Mesothelial cell of epicardium (in vitro differentiated cells): ENCODE measurements at regions not wholly inside any gene's neighbourhood (a gene's known extent, or its start where the extent isn't known, plus 50 kb on each side); places are given as distances from the start of the nearest gene placed in this dataset.

Experiments
- DNase-seq, 2 experiments: peaks; one replicate each; pipeline ENCODE4 v3.0.0; 2021; ENCODE audit warnings: low spot score in 2 of 2; ENCODE audit not compliant: unreplicated experiment in 2 of 2
- H3K27ac Mint-ChIP-seq: 2 replicates; pipeline ENCODE4 v1.8.0; 2021; ENCODE audit warnings: mixed read lengths
- H3K27me3 Mint-ChIP-seq: 2 replicates; pipeline ENCODE4 v1.8.0; 2021; ENCODE audit warnings: low read depth, mixed read lengths
- H3K36me3 Mint-ChIP-seq: 2 replicates; pipeline ENCODE4 v1.8.0; 2021; ENCODE audit warnings: mixed read lengths
- H3K4me1 Mint-ChIP-seq: 2 replicates; pipeline ENCODE4 v1.8.0; 2021; ENCODE audit warnings: mixed read lengths
- H3K4me3 Mint-ChIP-seq: 2 replicates; pipeline ENCODE4 v1.8.0; 2021; ENCODE audit warnings: mild to moderate bottlenecking, moderate library complexity, mixed read lengths
- H3K9me3 Mint-ChIP-seq: 2 replicates; pipeline ENCODE4 v1.8.0; 2021; ENCODE audit warnings: mixed read lengths
- TF ChIP-seq, protein P1 (sequence below): fragments of 200-600 bp; sonication (generic); IDR thresholded peaks from one replicate; pipeline ENCODE4 v1.5.0; 2021; ENCODE audit warnings: antibody characterized with exemption; ENCODE audit not compliant: unreplicated experiment

GRCh38 chr12:23055004-23055403 lies 430.0 kb downstream of the ETNK1 start:
- TF ChIP-seq, protein P1, sequence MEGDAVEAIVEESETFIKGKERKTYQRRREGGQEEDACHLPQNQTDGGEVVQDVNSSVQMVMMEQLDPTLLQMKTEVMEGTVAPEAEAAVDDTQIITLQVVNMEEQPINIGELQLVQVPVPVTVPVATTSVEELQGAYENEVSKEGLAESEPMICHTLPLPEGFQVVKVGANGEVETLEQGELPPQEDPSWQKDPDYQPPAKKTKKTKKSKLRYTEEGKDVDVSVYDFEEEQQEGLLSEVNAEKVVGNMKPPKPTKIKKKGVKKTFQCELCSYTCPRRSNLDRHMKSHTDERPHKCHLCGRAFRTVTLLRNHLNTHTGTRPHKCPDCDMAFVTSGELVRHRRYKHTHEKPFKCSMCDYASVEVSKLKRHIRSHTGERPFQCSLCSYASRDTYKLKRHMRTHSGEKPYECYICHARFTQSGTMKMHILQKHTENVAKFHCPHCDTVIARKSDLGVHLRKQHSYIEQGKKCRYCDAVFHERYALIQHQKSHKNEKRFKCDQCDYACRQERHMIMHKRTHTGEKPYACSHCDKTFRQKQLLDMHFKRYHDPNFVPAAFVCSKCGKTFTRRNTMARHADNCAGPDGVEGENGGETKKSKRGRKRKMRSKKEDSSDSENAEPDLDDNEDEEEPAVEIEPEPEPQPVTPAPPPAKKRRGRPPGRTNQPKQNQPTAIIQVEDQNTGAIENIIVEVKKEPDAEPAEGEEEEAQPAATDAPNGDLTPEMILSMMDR = no peak
- no peaks in the 10 kb centered on the region for H3K4me1 Mint-ChIP-seq
- H3K36me3 Mint-ChIP-seq = no peaks in the 10 kb centered on the region
- DNase-seq = no peak
- no peak overlapping the region for H3K4me3 Mint-ChIP-seq
- peaks cover 4% of the 10 kb centered on the region for H3K9me3 Mint-ChIP-seq
- peaks cover 10% of the 10 kb centered on the region for H3K27me3 Mint-ChIP-seq
- H3K27ac Mint-ChIP-seq = no peak overlapping the region

- Mint-ChIP-seq H3K9me3 (peaks cover 4% of the 10 kb centered on the region), H3K27ac (no peak overlapping the region), H3K4me3 (no peak overlapping the region), H3K27me3 (peaks cover 12% of the 10 kb centered on the region), H3K36me3 (no peaks in the 10 kb centered on the region), H3K4me1 (peaks cover 6% of the 10 kb centered on the region)
- TF ChIP-seq, protein P1 = no peak
- no peak for DNase-seq
Measured at GRCh38 chr12:23057571-23057970, 432.6 kb downstream of the ETNK1 start.

DNA sequence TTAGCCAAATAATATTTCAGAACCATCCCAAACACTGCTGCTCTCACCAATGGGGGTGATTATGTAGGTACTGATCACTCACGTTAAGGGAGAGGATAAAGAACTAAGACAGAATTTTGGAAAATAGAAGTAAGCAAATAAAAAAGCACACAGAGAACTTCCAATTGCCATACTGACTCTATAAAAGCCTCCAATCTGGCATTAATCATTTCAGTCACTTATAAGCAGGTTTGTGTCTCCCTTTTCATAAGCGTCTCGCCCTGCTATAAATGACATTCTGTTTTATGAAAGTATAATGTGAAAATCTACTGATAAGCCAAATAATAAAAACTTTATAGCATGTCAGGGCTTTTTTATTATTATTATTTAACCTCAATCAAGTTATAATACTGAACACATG lies 435.2 kb downstream of the ETNK1 start:
- TF ChIP-seq, protein P1 = no peak

DNA sequence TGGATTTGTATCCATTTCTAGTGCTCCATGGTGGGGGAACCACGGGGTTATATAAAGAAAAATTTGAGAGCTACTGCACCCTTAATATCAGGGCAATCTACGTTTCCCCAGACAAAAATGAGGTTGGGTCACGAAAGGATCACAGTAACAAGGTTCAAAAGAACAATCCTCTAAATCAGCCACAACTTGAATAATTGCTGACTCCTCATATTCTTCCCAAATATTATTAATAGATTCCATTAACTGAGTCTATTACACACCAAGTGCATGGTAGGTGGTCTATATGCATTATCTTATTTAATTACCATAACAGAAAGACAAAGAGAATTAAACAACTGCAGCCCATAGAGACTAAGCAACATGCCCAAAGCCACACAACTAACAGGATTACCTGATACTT lies 438.2 kb downstream of the ETNK1 start:
- peaks cover 6% of the 10 kb centered on the region for H3K4me1 Mint-ChIP-seq
- no peak overlapping the region for H3K4me3 Mint-ChIP-seq
- DNase-seq = no peak
- no peak overlapping the region for H3K27ac Mint-ChIP-seq
- peaks cover 11% of the 10 kb centered on the region for H3K27me3 Mint-ChIP-seq
- H3K9me3 Mint-ChIP-seq = no peaks in the 10 kb centered on the region
- TF ChIP-seq, protein P1 = no peak
- no peaks in the 10 kb centered on the region for H3K36me3 Mint-ChIP-seq

More for the DNA sequence above, 435.2 kb downstream of the ETNK1 start:
- Mint-ChIP-seq H3K4me1 (peaks cover 6% of the 10 kb centered on the region), H3K27ac (no peak overlapping the region), H3K27me3 (peaks cover 15% of the 10 kb centered on the region), H3K9me3 (no peaks in the 10 kb centered on the region), H3K36me3 (no peaks in the 10 kb centered on the region), H3K4me3 (no peak overlapping the region)
- DNase-seq = no peak

DNA sequence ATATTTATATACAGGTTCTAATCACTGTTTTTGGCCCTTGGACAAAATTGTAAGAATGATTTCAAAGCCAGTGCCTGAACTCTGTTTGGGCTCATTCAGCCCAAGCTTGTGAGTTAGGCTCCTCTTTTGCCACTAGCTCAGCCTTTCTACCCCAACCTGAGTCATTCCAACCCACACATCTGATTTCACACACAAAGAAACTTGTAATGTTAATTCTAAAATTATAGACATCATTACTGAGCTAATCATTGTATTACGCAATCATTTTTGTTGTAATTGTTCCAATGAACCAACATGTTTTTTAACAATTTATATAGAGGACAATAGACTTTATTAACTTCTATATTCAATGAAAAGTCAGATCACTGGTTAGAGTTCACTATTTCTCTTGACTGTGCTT lies 441.1 kb downstream of the ETNK1 start:
- TF ChIP-seq, protein P1 = no peak
- no peak overlapping the region for H3K27ac Mint-ChIP-seq
- no peaks in the 10 kb centered on the region for H3K4me1 Mint-ChIP-seq
- peaks cover 7% of the 10 kb centered on the region for H3K27me3 Mint-ChIP-seq
- no peak overlapping the region for H3K4me3 Mint-ChIP-seq
- no peak for DNase-seq
- no peaks in the 10 kb centered on the region for H3K36me3 Mint-ChIP-seq
- H3K9me3 Mint-ChIP-seq = no peaks in the 10 kb centered on the region

DNA sequence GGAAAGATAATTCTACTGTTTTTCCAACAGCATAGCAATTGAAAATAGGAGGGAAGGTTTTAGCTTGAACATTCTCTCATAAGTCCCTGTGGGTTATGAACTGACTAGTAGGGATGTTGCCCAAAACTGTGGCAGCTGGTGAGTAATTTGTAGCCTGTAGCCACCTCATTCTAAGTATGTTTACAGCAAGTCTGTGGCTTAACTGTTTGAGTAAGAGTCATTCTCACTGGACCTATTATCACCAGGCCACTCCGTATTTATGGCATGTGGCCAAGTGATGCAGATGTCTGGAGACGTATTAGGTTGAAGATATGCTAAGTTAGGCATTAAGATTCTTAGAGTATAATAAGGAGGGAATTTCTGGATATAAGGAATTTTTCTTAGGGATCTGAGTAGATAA lies 458.3 kb downstream of the ETNK1 start:
- H3K36me3 Mint-ChIP-seq = no peaks in the 10 kb centered on the region
- peaks cover 3% of the 10 kb centered on the region for H3K9me3 Mint-ChIP-seq
- H3K4me3 Mint-ChIP-seq = no peak overlapping the region
- no peaks in the 10 kb centered on the region for H3K4me1 Mint-ChIP-seq
- TF ChIP-seq, protein P1 = no peak
- no peak overlapping the region for H3K27ac Mint-ChIP-seq
- DNase-seq = no peak
- peaks cover 3% of the 10 kb centered on the region for H3K27me3 Mint-ChIP-seq
